Neural cell (in vitro differentiated cells): ENCODE measurements at regions not wholly inside any gene's neighbourhood (a gene's known extent, or its start where the extent isn't known, plus 50 kb on each side); places are given as distances from the start of the nearest gene placed in this dataset.

Source experiments
- H2AFZ ChIP-seq: fragments of 200-600, 300-800 bp; sonication (generic), shearing (Covaris generic); 2 replicates; pipeline ENCODE4 v1.6.0; 2014; ENCODE audit warnings: low read depth, mild to moderate bottlenecking, antibody characterized with exemption, low read length, moderate library complexity
- H3F3A ChIP-seq: fragments of 200-600 bp; shearing (Covaris generic); 2 replicates; pipeline ENCODE4 v1.6.1; 2016; ENCODE audit warnings: mild to moderate bottlenecking, moderate library complexity, mixed read lengths, antibody characterized with exemption, low read length; ENCODE audit not compliant: insufficient read depth, poor library complexity, severe bottlenecking
- H3K27ac ChIP-seq: fragments of 200-600, 300-800 bp; sonication (generic), shearing (Covaris generic); 2 replicates; pipeline ENCODE4 v1.5.1; 2014; ENCODE audit warnings: mild to moderate bottlenecking, low read length, moderate library complexity
- H3K27me3 ChIP-seq: fragments of 300-800, 200-600 bp; sonication (generic), shearing (Covaris generic); 2 replicates; pipeline ENCODE4 v1.6.0; 2014; ENCODE audit warnings: mild to moderate bottlenecking, low read depth, low read length, moderate library complexity; ENCODE audit not compliant: insufficient read depth
- H3K36me3 ChIP-seq: fragments of 300-800, 200-600 bp; sonication (generic), shearing (Covaris generic); 2 replicates; pipeline ENCODE4 v1.5.1; 2014; ENCODE audit warnings: mild to moderate bottlenecking, antibody characterized with exemption, low read length, moderate library complexity; ENCODE audit not compliant: insufficient read depth
- H3K4me2 ChIP-seq: fragments of 300-800, 200-600 bp; sonication (generic), shearing (Covaris generic); 2 replicates; pipeline ENCODE4 v1.6.0; 2014; ENCODE audit warnings: mild to moderate bottlenecking, low read length
- H3K4me3 ChIP-seq: fragments of 300-800, 200-600 bp; sonication (generic), shearing (Covaris generic); 2 replicates; pipeline ENCODE4 v1.5.1; 2014; ENCODE audit warnings: mild to moderate bottlenecking, low read length, moderate library complexity
- H3K79me2 ChIP-seq: fragments of 200-600 bp; shearing (Covaris generic); replicated peaks from 2 replicates; pipeline ENCODE4 v1.6.0; 2014; ENCODE audit warnings: mild to moderate bottlenecking, low read length, moderate library complexity; ENCODE audit not compliant: insufficient read depth
- H3K9ac ChIP-seq: fragments of 300-800, 200-600 bp; sonication (generic), shearing (Covaris generic); 2 replicates; pipeline ENCODE4 v1.6.1; 2016; ENCODE audit warnings: mild to moderate bottlenecking, low read length, mixed read lengths
- H3K9me2 ChIP-seq: fragments of 200-600 bp; shearing (Covaris generic); 2 replicates; pipeline ENCODE4 v1.6.1; 2016; ENCODE audit warnings: mild to moderate bottlenecking, low read length, mixed read lengths; ENCODE audit not compliant: insufficient read depth
- H3K9me3 ChIP-seq: fragments of 200-600, 300-800 bp; sonication (generic), shearing (Covaris generic); 2 replicates; pipeline ENCODE4 v1.6.1; 2016; ENCODE audit warnings: mild to moderate bottlenecking, mixed run types, low read length, moderate library complexity, mixed read lengths
- H4K20me1 ChIP-seq: fragments of 200-600 bp; shearing (Covaris generic); 2 replicates; pipeline ENCODE4 v1.6.1; 2016; ENCODE audit warnings: mild to moderate bottlenecking, mixed run types; ENCODE audit not compliant: insufficient read depth
- CTCF ChIP-seq: fragments of 450-650 bp; IDR thresholded peaks from 2 replicates; pipeline ENCODE4 v1.5.1; 2014; ENCODE audit warnings: antibody characterized with exemption, mild to moderate bottlenecking, moderate library complexity; ENCODE audit not compliant: poor library complexity, severe bottlenecking
- EP300 ChIP-seq: fragments of 450-650 bp; conservative IDR thresholded peaks from 2 replicates; pipeline ENCODE4 v1.6.1; 2014; ENCODE audit warnings: antibody characterized with exemption, mild to moderate bottlenecking, moderate library complexity; ENCODE audit not compliant: poor library complexity, severe bottlenecking
- EZH2 ChIP-seq: fragments of 200-600, 300-800 bp; shearing (Covaris generic), sonication (generic); IDR thresholded peaks from 2 replicates; pipeline ENCODE4 v1.6.1; 2014; ENCODE audit warnings: antibody characterized with exemption, low read length, borderline replicate concordance, mild to moderate bottlenecking; ENCODE audit not compliant: insufficient read depth, poor library complexity, severe bottlenecking
- MXI1 ChIP-seq: fragments of 450-650 bp; conservative IDR thresholded peaks from 2 replicates; pipeline ENCODE4 v1.6.1; 2014; ENCODE audit warnings: antibody characterized with exemption, mild to moderate bottlenecking; ENCODE audit not compliant: poor library complexity, severe bottlenecking
- POLR2AphosphoS5 ChIP-seq: IDR thresholded peaks from 2 replicates; pipeline ENCODE4 v1.6.1; 2012
- RAD21 ChIP-seq: fragments of 450-650 bp; conservative IDR thresholded peaks from 2 replicates; pipeline ENCODE4 v1.6.1; 2014; ENCODE audit warnings: antibody characterized with exemption, mild to moderate bottlenecking, moderate library complexity
- REST ChIP-seq: IDR thresholded peaks from 2 replicates; pipeline ENCODE4 v1.6.1; 2012; ENCODE audit warnings: borderline replicate concordance
- SMC3 ChIP-seq: fragments of 450-650 bp; conservative IDR thresholded peaks from 2 replicates; pipeline ENCODE4 v1.6.1; 2014; ENCODE audit warnings: antibody characterized with exemption, mild to moderate bottlenecking, moderate library complexity; ENCODE audit not compliant: poor library complexity
- TAF1 ChIP-seq: IDR thresholded peaks from 2 replicates; pipeline ENCODE4 v1.6.1; 2012; ENCODE audit warnings: low read depth

- no peak overlapping the region for H3K4me2 ChIP-seq
- no peaks in the 10 kb centered on the region for H3K27me3 ChIP-seq
- H3K4me3 ChIP-seq = no peak overlapping the region
- H3K9me3 ChIP-seq = no peaks in the 10 kb centered on the region
- TF ChIP-seq RAD21 (no peak), SMC3 (no peak), REST (no peak), MXI1 (no peak), TAF1 (no peak), EZH2 (no peak), POLR2AphosphoS5 (no peak), CTCF (no peak)
- no peak overlapping the region for H2AFZ ChIP-seq
- H3F3A ChIP-seq = no peaks in the 10 kb centered on the region
- H3K27ac ChIP-seq = no peak overlapping the region
- H4K20me1 ChIP-seq = no peaks in the 10 kb centered on the region
- H3K9me2 ChIP-seq = no peaks in the 10 kb centered on the region
- H3K36me3 ChIP-seq = no peaks in the 10 kb centered on the region
- no peak overlapping the region for H3K9ac ChIP-seq
- no peaks in the 10 kb centered on the region for H3K79me2 ChIP-seq
These were observed 258.0 kb downstream of the TLE4 start for GRCh38 chr9:79829566-79830302.

- Histone ChIP-seq H3K9me3 (no peaks in the 10 kb centered on the region), H3K79me2 (no peaks in the 10 kb centered on the region), H3K36me3 (no peaks in the 10 kb centered on the region), H3K4me2 (no peak overlapping the region), H3K9ac (no peak overlapping the region), H3K9me2 (no peaks in the 10 kb centered on the region), H4K20me1 (no peaks in the 10 kb centered on the region), H2AFZ (no peak overlapping the region), H3K27ac (no peak overlapping the region), H3K27me3 (no peaks in the 10 kb centered on the region), H3F3A (no peaks in the 10 kb centered on the region), H3K4me3 (no peak overlapping the region)
- no peak for TF ChIP-seq TAF1
- no peak for TF ChIP-seq RAD21
- no peak for TF ChIP-seq EP300
- no peak for TF ChIP-seq POLR2AphosphoS5
- no peak for TF ChIP-seq MXI1
- no peak for TF ChIP-seq EZH2
- TF ChIP-seq REST = no peak
- TF ChIP-seq CTCF = no peak
- TF ChIP-seq SMC3 = no peak
These were observed 252.5 kb downstream of the TLE4 start for GRCh38 chr9:79824265-79824664.
